Endothelial cell of umbilical vein (primary cell): ENCODE measurements at regions not wholly inside any gene's neighbourhood (a gene's known extent, or its start where the extent isn't known, plus 50 kb on each side); places are given as distances from the start of the nearest gene placed in this dataset.

Experiments used
- BruUV-seq: library from RNA; stranded (reverse); fragments of 400-500 nt; replicated peaks from 2 replicates; lab custom pipeline; 2021; lab: Mats Ljungman, UMichigan
- CTCF ChIA-PET: fragments of 300-600, 350-600 bp; sonication (Branson Sonifier 250); formaldehyde crosslinking; loops from one replicate; lab custom pipeline; 2021; ENCODE audit warnings: antibody characterized with exemption, inconsistent platforms; lab: Charles Lee
- POLR2A ChIA-PET: fragments of 300-600, 350-600 bp; sonication (Branson Sonifier 250); formaldehyde crosslinking; loops from one replicate; lab custom pipeline; 2021; ENCODE audit warnings: antibody characterized with exemption, inconsistent platforms; lab: Charles Lee
- DNase-seq: peaks from one replicate; pipeline ENCODE4 v3.0.0-alpha.2; 2011; ENCODE audit warnings: low read depth, low spot score
- FAIRE-seq: peaks from 2 replicates; lab custom pipeline; 2011; peaks lifted over from hg19 to GRCh38; lab: Jason Lieb, UNC
- H2AFZ ChIP-seq: 2 replicates; pipeline ENCODE4 v1.6.0; 2012; ENCODE audit warnings: low read depth, low read length, control low read depth, inconsistent platforms
- H3K27ac ChIP-seq: 2 replicates; pipeline ENCODE4 v1.5.1; 2011; ENCODE audit warnings: low read depth, mild to moderate bottlenecking, control low read depth, low read length, moderate library complexity; ENCODE audit not compliant: insufficient read depth
- H3K27me3 ChIP-seq, 2 experiments: 2 replicates each; pipeline versions ENCODE4 v1.6.0 to v1.6.1; 2011; ENCODE audit warnings: low read length in 2 of 2, mixed read lengths in 1 of 2; ENCODE audit not compliant: control insufficient read depth in 2 of 2, insufficient read depth in 2 of 2
- H3K36me3 ChIP-seq, 2 experiments: 2 replicates in 1 of 2; 3 replicates in 1 of 2; pipeline ENCODE4 v1.5.1; 2011; ENCODE audit warnings: low read length in 2 of 2, mild to moderate bottlenecking in 1 of 2, moderate library complexity in 1 of 2; ENCODE audit not compliant: control insufficient read depth in 2 of 2, insufficient read depth in 2 of 2; ENCODE audit errors: extremely low read depth in 1 of 2
- H3K4me1 ChIP-seq: 3 replicates; pipeline ENCODE4 v1.5.1; 2011; ENCODE audit warnings: mild to moderate bottlenecking, low read length; ENCODE audit not compliant: control insufficient read depth, insufficient read depth; ENCODE audit errors: extremely low read depth
- H3K4me2 ChIP-seq: 2 replicates; pipeline ENCODE4 v1.6.1; 2011; ENCODE audit warnings: low read length, control low read depth, mixed read lengths; ENCODE audit not compliant: insufficient read depth
- H3K4me3 ChIP-seq, 3 experiments: fragments of 200-600 bp in 1 of 3; sonication (generic), shearing (Covaris generic) in 1 of 3; replicated peaks in 1 of 3; 2 replicates each; pipeline ENCODE4 v1.5.1; 2011 to 2016; ENCODE audit warnings: control low read depth in 3 of 3, low read length in 3 of 3, mild to moderate bottlenecking in 2 of 3, inconsistent platforms in 1 of 3, low read depth in 1 of 3, moderate library complexity in 1 of 3; ENCODE audit not compliant: insufficient read depth in 1 of 3
- H3K79me2 ChIP-seq: 2 replicates; pipeline ENCODE4 v1.6.0; 2012; ENCODE audit warnings: low read length, inconsistent platforms; ENCODE audit not compliant: control insufficient read depth, insufficient read depth
- H3K9ac ChIP-seq: replicated peaks from 2 replicates; pipeline ENCODE3; 2011; ENCODE audit warnings: low read length, control low read depth; ENCODE audit not compliant: insufficient read depth; ENCODE audit errors: extremely low read depth
- H3K9me1 ChIP-seq: replicated peaks from 3 replicates; pipeline ENCODE4 v1.6.0; 2011; ENCODE audit warnings: mild to moderate bottlenecking, low read length; ENCODE audit not compliant: control insufficient read depth, insufficient read depth; ENCODE audit errors: extremely low read depth
- H3K9me3 ChIP-seq: replicated peaks from 2 replicates; pipeline ENCODE4 v1.5.1; 2012; ENCODE audit warnings: low read length, inconsistent platforms; ENCODE audit not compliant: control insufficient read depth, insufficient read depth
- H4K20me1 ChIP-seq: replicated peaks from 2 replicates; pipeline ENCODE3; 2011; ENCODE audit warnings: mild to moderate bottlenecking, low read length; ENCODE audit not compliant: control insufficient read depth, insufficient read depth; ENCODE audit errors: extremely low read depth
- CTCF ChIP-seq, 2 donors: IDR thresholded peaks; 1 replicate in 1 of 2; 2 replicates in 1 of 2; pipeline ENCODE4 v1.5.1; 2011; ENCODE audit warnings: low read length in 2 of 2, mild to moderate bottlenecking in 2 of 2, moderate library complexity in 2 of 2, control low read depth in 1 of 2, inconsistent platforms in 1 of 2, low read depth in 1 of 2; ENCODE audit not compliant: insufficient read depth in 1 of 2; ENCODE audit errors: extremely low read depth in 1 of 2
- EZH2 ChIP-seq: IDR thresholded peaks from 2 replicates; pipeline ENCODE4 v1.6.1; 2012; ENCODE audit warnings: borderline replicate concordance, low read depth, mild to moderate bottlenecking, moderate library complexity, low read length, inconsistent platforms; ENCODE audit not compliant: severe bottlenecking
- FOS ChIP-seq: IDR thresholded peaks from 2 replicates; pipeline ENCODE4 v1.6.1; 2011; ENCODE audit warnings: mild to moderate bottlenecking, low read length, moderate library complexity, borderline replicate concordance; ENCODE audit not compliant: insufficient read depth
- GATA2 ChIP-seq: IDR thresholded peaks from 2 replicates; pipeline ENCODE4 v1.7.0; 2011; ENCODE audit warnings: low read depth, mild to moderate bottlenecking, moderate library complexity, mixed read lengths, low read length; ENCODE audit not compliant: insufficient read length, insufficient read depth
- JUN ChIP-seq: IDR thresholded peaks from 2 replicates; pipeline ENCODE4 v1.6.1; 2011; ENCODE audit warnings: borderline replicate concordance, low read depth; ENCODE audit not compliant: insufficient read length, insufficient read depth
- MAX ChIP-seq: IDR thresholded peaks from 2 replicates; pipeline ENCODE4 v1.6.1; 2011; ENCODE audit not compliant: insufficient read depth, insufficient read length
- MYC ChIP-seq: IDR thresholded peaks from one replicate; pipeline ENCODE4 v1.6.1; 2011; ENCODE audit warnings: mild to moderate bottlenecking, low read depth, low read length
- POLR2A ChIP-seq: IDR thresholded peaks from 2 replicates; pipeline ENCODE4 v1.6.1; 2012; ENCODE audit warnings: low read depth, mild to moderate bottlenecking, control low read depth, low read length
- POLR2AphosphoS5 ChIP-seq: IDR thresholded peaks from 2 replicates; pipeline ENCODE4 v1.6.1; 2012; ENCODE audit warnings: low read depth, mild to moderate bottlenecking, control low read depth, low read length, moderate library complexity; ENCODE audit not compliant: insufficient read depth
- dilution Hi-C: fragments of 300-500 bp; cut with MboI; formaldehyde crosslinking; loops from one replicate; pipeline ENCODE4 v1.15.0; 2019; ENCODE audit warnings: low sequenced_read_pairs; ENCODE audit not compliant: extremely low pct_ligation_motif_present
- intact Hi-C: fragments of 100-400 bp; cut with micrococcal nuclease; formaldehyde crosslinking; loops from one replicate; pipeline ENCODE4 v1.10.0; 2022

GRCh38 chr12:92036061-92036620, 109.5 kb downstream of the BTG1 start:
- TF ChIP-seq CTCF (IDR thresholded peaks at IDR 0.05; ENCODE audit: extremely low read depth in 1 of 2, insufficient read depth in 1 of 2, low read depth in 1 of 2, low read length in 2 of 2) (no peak), GATA2 (no peak), JUN (no peak), POLR2AphosphoS5 (no peak), MAX (no peak), POLR2A (no peak), FOS (no peak), MYC (no peak), EZH2 (no peak)
- no TSS peak for BruUV-seq
- POLR2A ChIA-PET: no interaction called here
- Histone ChIP-seq H3K4me1 (peaks cover 17% of the 10 kb centered on the region), H3K36me3 (no peaks in the 10 kb centered on the region), H3K9me3 (no peaks in the 10 kb centered on the region), H3K79me2 (no peaks in the 10 kb centered on the region), H4K20me1 (no peaks in the 10 kb centered on the region), H3K4me3 (no peak overlapping the region), H3K27me3 (no peaks in the 10 kb centered on the region), H2AFZ (no peak overlapping the region), H3K9ac (no peak overlapping the region), H3K9me1 (no peaks in the 10 kb centered on the region), H3K4me2 (no peak overlapping the region), H3K27ac (no peak overlapping the region)
- FAIRE-seq (no peak), DNase-seq (no peak)
- dilution Hi-C loops: no loop called here
- intact Hi-C loops: no loop called here
- CTCF ChIA-PET: no interaction called here
